ENCODE measurements at regions not wholly inside any gene's neighbourhood (a gene's known extent, or its start where the extent isn't known, plus 50 kb on each side); places are given as distances from the start of the nearest gene placed in this dataset.

GRCh38 chr2:217282531-217282930, 422.7 kb upstream of the TNP1 start:
- H3K4me3 ChIP-seq (ENCODE audit: low read depth, low read length), result no peak overlapping the region
- no peak for DNase-seq (ENCODE audit: low read depth)
- TF ChIP-seq MAX (IDR thresholded peaks at IDR 0.05; ENCODE audit: low read depth, low read length), result no peak
- no peak for TF ChIP-seq MYC (IDR thresholded peaks at IDR 0.05; ENCODE audit: low read depth, low read length)
- TF ChIP-seq POLR2A (IDR thresholded peaks at IDR 0.05; ENCODE audit: extremely low read depth, insufficient read length), result no peak
- TF ChIP-seq, protein P1, sequence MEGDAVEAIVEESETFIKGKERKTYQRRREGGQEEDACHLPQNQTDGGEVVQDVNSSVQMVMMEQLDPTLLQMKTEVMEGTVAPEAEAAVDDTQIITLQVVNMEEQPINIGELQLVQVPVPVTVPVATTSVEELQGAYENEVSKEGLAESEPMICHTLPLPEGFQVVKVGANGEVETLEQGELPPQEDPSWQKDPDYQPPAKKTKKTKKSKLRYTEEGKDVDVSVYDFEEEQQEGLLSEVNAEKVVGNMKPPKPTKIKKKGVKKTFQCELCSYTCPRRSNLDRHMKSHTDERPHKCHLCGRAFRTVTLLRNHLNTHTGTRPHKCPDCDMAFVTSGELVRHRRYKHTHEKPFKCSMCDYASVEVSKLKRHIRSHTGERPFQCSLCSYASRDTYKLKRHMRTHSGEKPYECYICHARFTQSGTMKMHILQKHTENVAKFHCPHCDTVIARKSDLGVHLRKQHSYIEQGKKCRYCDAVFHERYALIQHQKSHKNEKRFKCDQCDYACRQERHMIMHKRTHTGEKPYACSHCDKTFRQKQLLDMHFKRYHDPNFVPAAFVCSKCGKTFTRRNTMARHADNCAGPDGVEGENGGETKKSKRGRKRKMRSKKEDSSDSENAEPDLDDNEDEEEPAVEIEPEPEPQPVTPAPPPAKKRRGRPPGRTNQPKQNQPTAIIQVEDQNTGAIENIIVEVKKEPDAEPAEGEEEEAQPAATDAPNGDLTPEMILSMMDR (IDR thresholded peaks at IDR 0.05; ENCODE audit: low read depth, low read length), result no peak

- DNase-seq (ENCODE audit: low read depth), result no peak
- TF ChIP-seq, protein P1 (IDR thresholded peaks at IDR 0.05; ENCODE audit: low read depth, low read length), result no peak
- TF ChIP-seq POLR2A (IDR thresholded peaks at IDR 0.05; ENCODE audit: extremely low read depth, insufficient read length) (no peak), MYC (IDR thresholded peaks at IDR 0.05; ENCODE audit: low read depth, low read length) (no peak), MAX (IDR thresholded peaks at IDR 0.05; ENCODE audit: low read depth, low read length) (no peak)
- H3K4me3 ChIP-seq (ENCODE audit: low read depth, low read length), result no peak overlapping the region
These were observed 419.7 kb upstream of the TNP1 start for GRCh38 chr2:217279556-217279955.

DNA sequence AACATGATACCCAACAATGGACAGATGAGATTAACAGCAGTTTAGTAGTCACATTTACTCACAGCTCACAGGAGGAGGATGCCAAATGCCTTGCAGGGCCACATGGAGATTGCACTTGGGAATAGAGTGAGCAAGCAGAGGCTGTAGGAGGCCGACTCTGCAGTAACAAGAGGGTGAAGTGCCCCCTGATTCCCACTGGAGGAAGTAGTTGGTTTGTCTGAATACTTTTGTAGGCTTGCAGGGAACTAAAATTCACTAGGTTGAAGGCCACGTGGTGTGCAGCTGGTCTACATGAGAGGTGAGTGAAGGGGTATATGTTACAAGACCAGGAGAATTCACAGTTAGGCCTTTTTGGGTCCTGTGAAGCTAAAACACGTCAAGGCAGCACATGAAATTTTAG, 419.3 kb upstream of the TNP1 start:
- no peak overlapping the region for H3K4me3 ChIP-seq (ENCODE audit: low read depth, low read length)
- peak; percentile 9 for DNase-seq (ENCODE audit: low read depth)
- no peak for TF ChIP-seq POLR2A (IDR thresholded peaks at IDR 0.05; ENCODE audit: extremely low read depth, insufficient read length)

DNA sequence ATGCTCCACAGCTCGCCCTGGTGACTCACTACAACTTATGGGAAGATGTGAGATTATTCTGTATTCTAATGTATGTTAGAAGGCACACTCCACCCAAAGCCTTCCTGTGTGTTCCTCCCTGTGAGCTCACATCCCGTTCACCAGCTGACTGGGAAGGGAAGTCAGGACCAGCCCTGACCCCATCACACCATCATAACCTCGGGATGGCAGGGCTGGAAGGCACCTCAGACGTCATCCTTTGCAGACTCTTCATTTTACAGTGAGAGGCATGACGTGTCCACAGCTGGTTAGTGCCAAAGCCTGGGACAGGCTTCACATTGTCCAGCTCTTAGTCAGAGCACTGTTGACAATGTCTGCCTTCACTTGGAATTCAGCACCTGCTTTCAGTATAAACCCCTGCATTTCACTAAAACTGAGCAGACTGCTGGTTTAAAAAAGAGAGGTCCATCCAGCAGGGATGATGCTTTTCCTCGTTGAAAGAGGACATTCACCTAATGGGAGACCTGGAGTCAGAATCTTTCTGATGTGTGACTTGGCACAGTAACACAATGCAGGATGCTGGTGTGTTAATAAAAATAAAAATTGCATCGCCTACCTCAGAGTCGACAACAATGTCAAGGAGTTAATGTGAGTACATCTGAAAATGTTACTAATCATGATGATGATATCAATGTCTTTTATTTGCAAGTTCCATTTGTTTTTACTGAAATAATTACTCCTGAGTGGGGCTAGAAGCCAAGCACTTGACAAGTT, 418.0 kb upstream of the TNP1 start:
- no peak for DNase-seq (ENCODE audit: low read depth)
- H3K4me3 ChIP-seq (ENCODE audit: low read depth, low read length), result no peak overlapping the region
- TF ChIP-seq MYC (IDR thresholded peaks at IDR 0.05; ENCODE audit: low read depth, low read length) (no peak), POLR2A (IDR thresholded peaks at IDR 0.05; ENCODE audit: extremely low read depth, insufficient read length) (no peak), MAX (IDR thresholded peaks at IDR 0.05; ENCODE audit: low read depth, low read length) (no peak)
- TF ChIP-seq, protein P1 (IDR thresholded peaks at IDR 0.05; ENCODE audit: low read depth, low read length), result no peak

DNA sequence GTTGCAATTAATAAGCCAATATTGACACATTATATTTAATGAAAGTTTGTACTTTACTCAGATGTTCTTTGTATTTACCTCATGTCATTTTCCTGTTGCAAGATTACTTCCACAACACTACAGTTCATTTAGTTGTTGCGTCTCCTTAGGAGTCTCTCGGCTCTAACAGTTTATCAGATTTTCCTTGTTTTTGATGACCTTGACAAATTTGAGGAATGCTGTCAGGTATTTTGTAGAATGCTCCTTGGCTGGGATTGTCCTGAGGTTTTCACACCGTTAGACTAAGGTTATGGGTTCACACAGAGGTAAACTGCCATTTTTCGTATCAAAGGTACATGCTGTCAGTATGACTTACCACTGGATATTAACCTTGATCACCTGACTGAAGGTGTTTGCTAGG, 416.6 kb upstream of the TNP1 start:
- no peak overlapping the region for H3K4me3 ChIP-seq (ENCODE audit: low read depth, low read length)
- no peak for DNase-seq (ENCODE audit: low read depth)
- TF ChIP-seq, protein P1 (IDR thresholded peaks at IDR 0.05; ENCODE audit: low read depth, low read length), result no peak
- no peak for TF ChIP-seq MAX (IDR thresholded peaks at IDR 0.05; ENCODE audit: low read depth, low read length)
- TF ChIP-seq MYC (IDR thresholded peaks at IDR 0.05; ENCODE audit: low read depth, low read length), result no peak
- no peak for TF ChIP-seq POLR2A (IDR thresholded peaks at IDR 0.05; ENCODE audit: extremely low read depth, insufficient read length)

DNA sequence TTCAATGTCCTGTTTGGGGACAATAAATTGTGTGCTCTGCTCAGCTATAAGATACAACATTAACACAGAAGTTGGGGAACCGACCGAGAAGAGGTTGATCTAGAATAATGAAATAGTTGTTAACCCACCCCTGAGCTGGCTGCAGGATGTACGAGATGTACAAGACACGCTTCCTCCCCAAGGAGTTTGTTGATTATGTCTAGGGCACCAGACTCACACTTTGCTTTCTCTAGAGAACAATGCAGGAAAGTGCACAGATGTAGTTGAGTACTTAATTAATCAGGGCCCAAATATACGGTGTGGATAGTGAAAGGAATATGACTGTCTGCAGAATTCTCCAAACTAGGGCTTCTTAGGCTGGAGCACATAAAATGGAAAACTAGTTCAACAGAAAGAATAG, 415.2 kb upstream of the TNP1 start:
- TF ChIP-seq MYC (IDR thresholded peaks at IDR 0.05; ENCODE audit: low read depth, low read length), result no peak
- TF ChIP-seq, protein P1 (IDR thresholded peaks at IDR 0.05; ENCODE audit: low read depth, low read length), result no peak
- TF ChIP-seq POLR2A (IDR thresholded peaks at IDR 0.05; ENCODE audit: extremely low read depth, insufficient read length), result no peak
- TF ChIP-seq MAX (IDR thresholded peaks at IDR 0.05; ENCODE audit: low read depth, low read length), result no peak
- no peak overlapping the region for H3K4me3 ChIP-seq (ENCODE audit: low read depth, low read length)
- DNase-seq (ENCODE audit: low read depth), result no peak

All from NB4 (cell line).